Activated CD8-positive, alpha-beta memory T cell treated with anti-CD3 and anti-CD28 coated beads, Interleukin-2, amount 50 U/mL, for 48 hours (primary cell): ENCODE measurements at regions not wholly inside any gene's neighbourhood (a gene's known extent, or its start where the extent isn't known, plus 50 kb on each side); places are given as distances from the start of the nearest gene placed in this dataset.
"Not testable (repeated sequence)": the region's sequence is repeated elsewhere in the genome, so short reads cannot be mapped to it uniquely, and the experiment has no call there.

ENCODE experiments used
- DNase-seq: peaks from one replicate; pipeline ENCODE4 v3.0.0-alpha.2; 2020

DNA sequence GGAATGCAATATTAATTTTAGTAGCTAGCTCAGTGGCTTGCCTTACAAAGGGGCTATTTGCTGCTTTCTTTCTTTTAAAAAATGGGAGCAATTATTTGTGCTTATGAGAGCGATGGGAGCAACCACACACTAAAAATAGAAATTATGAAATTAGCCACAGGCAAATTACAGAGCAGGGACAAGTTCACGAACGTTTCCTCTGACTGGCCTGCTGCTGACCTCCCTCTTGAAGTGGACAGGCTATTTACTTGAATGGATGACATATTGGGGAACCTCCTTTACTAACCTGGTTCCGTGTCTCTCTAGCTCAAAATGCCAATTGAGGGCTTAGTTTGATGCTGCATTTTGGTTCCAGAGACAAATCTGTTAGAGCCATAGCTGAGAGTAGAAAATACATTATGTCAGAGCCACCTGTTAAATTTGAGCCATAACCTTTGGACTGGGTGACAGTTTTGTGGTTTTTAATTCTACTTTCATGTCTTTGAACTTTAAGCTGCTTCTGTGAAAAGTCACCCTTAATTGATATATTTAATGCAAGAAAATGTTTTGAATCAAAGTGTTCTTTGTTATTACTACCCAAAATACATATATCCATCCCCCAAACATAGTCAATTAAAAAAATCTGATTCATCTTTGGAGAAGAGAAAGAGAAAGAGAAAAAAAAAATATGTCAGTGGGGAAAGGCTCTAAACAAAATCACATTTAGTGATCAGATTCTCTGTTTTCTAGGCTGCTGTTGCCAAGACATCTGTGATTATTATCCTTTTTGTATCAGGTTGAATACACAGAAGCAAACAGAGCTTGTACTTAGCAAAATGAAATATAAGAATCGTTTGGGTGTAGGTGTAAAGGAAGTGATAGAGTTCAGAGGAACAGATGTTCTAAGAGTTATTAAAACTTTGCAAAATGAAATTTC lies 351.9 kb downstream of the ADGRL2 start:
- DNase-seq = no peak

DNA sequence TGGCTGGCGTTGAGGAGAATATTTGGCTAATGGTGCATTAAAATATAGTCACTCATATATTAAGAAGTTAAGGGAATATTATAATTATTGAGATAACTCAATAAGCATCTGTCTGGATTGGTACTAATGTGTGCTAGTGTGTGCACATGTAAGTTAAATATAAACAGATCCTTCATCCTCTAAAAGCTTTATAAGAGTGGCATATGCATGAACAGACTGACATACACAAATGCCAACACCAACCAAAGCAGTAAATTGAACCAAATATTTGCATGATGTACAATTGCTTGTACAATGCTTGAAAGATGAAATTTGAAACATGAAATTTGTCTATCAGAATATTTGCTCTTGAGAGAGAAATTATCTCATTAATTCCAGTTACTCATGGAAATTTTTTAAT lies 344.9 kb downstream of the ADGRL2 start:
- no peak for DNase-seq

DNA sequence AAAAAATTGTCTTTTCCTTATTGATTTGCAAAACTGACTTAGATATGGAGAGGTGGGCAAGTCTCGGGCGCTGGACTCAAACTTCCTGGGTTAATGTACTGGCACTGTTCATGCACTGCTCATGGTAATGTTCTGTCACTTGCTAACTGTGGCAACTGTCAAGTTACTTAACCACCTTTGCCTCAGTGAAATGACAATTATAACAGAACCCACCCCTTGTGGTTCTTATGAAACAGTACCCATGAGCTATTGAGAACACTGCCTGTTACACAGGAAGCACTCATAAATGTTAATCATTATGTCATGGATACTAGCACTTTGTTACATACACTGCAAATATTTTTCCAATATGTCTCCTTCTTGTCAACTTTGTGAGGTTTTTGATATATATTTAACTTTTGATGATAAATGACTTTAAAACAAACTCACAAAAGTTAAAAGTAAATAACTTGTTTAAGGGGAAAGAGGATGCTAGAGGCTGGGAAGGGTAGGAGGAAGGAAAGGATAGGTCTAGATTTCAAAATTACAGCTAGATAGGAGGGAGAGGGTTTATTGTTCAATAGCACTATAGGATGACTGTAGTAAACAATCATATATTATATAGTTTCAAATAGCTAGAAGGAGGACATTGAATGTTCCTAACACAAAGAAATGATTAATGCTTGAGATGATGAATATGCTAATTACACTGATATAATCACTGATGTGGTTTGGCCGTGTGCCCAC lies 342.5 kb downstream of the ADGRL2 start:
- no peak for DNase-seq

GRCh38 chr1:82141390-82141789 lies 340.7 kb downstream of the ADGRL2 start:
- no peak for DNase-seq

DNA sequence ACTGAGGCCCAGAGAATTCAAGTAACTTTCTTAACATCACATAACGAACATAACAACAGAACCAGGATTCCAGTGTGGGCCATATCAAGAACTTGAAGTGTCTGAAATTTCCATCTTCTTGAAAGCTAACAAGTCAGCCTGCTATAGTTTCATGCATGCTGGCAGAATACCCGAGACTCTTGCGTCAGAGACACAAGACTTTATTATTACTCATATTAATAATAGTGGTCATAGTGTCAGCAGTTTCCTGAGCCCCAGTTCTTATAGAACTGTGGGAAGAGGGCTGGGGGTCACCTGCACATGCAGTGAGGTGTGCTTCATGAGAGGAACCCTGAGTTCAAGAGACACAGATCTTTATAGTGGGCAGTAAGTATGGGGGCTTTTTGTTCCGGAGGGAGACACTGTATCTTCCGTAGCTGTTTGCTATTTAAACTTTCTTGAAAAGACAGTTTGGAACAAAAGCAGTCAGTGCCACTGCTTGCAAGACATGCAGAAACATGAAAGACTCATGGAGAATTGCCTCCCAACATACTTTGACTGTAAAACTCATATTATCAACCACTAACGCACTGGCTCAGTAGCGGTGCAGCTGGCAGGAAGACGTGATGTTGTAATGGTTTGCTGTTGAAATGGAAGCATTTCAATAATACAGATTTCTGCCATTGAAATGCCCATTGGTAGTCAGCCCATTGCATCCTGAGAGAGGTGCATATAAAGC lies 339.2 kb downstream of the ADGRL2 start:
- no peak for DNase-seq

DNA sequence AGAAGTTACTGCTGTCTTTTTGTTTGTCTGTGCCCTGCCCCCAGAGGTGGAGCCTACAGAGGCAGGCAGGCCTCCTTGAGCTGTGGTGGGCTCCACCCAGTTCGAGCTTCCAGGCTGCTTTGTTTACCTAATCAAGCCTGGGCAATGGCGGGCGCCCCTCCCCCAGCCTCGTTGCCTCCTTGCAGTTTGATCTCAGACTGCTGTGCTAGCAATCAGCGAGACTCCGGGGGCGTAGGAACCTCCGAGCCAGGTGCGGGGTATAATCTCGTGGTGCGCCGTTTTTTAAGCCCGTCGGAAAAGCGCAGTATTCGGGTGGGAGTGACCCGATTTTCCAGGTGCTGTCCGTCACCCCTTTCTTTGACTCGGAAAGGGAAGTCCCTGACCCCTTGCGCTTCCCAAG lies 335.6 kb downstream of the ADGRL2 start:
- not testable (repeated sequence) for DNase-seq

DNA sequence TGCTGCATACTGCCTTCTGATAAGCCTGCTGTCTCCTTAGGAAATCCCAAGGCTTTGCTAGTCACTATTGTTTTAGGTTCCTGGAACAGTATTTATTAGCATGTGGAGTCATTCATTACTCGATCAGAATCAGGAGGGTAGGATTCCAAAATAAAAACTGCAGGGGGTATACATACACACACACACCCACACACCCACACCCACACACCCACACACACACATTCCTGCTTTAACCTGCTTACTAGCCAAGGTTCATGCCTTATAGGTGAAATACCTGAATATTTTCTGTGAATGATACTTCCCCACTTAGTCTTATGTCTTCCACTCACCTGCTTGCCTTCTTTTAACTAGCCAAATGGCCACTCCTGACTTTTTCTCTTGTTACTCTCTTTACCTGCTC lies 325.1 kb downstream of the ADGRL2 start:
- no peak for DNase-seq

DNA sequence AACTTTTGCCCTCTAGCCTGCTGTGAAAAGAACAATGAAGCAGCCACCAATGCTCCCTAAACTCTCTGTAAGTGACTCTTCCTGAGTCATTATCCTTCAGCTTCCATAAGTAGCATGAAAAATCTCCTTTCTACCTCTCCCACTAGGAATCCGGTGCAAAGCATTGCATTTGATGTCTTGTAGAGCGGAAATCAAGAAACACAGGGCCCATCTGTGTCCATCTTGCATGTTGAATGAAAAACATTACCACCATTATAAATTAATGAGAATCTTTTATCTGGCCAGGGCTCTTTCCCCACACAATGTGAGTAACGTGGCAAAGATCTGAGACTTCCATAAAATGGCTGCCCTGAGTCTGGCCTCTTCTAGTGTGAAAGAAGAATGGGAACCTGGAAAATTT lies 324.4 kb downstream of the ADGRL2 start:
- DNase-seq = no peak

DNA sequence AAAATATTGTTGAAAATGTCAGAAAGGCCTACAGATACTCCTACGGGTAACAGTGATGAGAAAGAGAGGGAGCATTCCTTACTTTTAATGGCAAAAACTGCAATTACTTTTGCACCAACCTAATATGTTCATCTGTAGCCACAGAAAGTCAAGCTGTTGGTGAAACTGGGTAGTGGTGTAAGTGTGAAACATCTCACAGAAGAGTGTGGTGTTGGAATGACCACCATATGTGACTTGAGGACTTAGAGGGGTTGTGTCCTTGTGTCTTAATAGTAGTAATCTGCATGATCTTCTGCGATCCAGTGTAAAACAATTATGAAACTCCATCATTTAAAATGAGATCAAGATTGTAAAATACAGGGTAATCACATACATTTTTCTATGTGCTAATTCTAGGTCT lies 320.7 kb downstream of the ADGRL2 start:
- DNase-seq = no peak

DNA sequence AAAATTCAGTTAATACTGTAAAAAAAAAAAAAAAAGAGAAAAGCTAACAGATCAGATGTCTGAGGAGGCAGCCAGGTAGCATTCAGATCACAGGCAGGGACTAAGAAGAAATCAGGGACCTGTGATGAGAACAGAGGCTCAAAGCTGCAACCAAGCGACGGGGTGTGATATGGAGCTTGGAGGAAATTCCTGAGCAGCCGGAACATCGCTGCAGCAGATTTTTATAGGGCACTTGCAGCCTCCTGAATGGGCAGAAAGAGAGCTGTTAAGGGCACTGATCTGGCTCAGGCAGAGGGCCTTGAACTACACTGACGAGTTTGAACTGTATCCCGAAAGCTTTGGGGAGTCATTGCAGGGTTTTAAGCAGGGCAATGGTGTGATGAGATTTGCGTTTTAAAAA lies 315.4 kb downstream of the ADGRL2 start:
- no peak for DNase-seq

DNA sequence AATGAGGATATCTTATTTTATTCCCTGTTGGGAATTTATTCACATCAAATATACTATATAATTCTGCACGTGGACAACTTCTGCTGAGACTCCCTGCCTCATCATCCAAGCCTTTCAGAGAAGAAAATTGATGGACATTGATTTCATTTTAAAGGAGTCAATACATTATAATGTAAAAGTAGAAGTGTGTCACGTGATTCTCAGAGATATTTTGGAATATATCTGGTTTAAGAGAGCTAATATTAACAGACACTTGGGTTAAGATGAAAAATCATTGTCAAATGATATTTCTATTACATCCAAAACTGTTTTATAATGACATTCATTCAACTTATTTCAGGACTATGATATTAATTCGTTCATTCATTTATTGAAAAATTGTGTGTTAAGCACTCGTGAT lies 314.2 kb downstream of the ADGRL2 start:
- no peak for DNase-seq

- no peak for DNase-seq
Measured at GRCh38 chr1:82110366-82111254, 309.9 kb downstream of the ADGRL2 start.

DNA sequence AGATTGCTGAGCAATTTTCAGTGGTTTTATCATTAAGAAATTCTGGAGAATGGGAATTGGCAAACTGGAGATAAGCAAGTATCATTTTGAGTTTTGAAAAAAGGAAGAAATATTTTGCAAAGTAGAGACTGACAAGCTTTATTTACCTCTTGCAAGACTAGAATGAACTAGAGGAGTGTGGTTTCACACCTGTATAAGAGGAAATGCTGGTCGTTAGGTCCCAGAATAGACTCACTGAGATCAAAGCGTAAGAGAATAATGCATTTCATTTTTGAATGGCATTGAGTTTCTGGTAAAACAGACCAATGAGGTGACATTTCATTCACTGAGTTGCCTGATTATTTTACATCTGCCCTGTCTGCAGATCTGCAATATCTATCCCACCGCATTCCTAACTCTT lies 308.1 kb downstream of the ADGRL2 start:
- DNase-seq = no peak

- no peak for DNase-seq
Measured at GRCh38 chr1:82106672-82107071, 305.9 kb downstream of the ADGRL2 start.

DNA sequence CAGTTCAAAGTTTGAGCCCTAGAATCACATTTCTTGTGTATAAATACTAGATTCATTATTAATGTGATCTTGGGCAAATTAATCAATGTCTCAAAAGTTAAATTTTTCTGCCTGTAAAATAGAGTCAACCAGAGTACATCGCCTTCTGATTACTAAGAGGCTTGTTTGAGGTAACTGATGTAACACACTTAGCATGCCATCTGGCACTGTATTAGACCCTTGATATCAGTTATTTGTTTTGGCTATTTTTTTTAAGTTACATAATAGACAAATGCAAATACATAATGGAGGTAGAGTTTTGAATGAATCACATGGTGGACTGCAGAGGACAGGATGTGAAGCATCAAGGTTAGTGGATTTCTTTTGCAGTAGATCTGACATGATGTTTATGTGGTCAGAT lies 298.4 kb downstream of the ADGRL2 start:
- no peak for DNase-seq

GRCh38 chr1:82094136-82094535 lies 293.4 kb downstream of the ADGRL2 start:
- DNase-seq = no peak

DNA sequence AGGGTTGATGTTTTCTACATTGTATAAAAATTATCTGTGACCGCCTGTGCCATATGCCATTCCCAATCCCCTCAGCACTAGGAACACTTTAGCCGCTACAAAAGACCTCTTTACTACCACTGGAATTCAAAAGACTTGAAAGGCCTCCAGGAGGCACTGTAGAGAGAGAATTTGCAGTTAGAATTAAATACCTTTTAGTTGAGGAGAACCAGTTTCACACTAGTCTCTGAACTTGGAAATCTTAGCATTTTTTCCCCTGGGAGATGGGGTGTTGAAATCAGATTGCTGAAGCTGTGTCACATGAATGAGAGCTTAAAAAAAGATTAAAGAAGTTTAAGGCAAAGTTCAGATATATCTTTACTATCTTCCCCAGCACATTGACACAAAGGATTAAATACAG lies 291.0 kb downstream of the ADGRL2 start:
- no peak for DNase-seq

DNA sequence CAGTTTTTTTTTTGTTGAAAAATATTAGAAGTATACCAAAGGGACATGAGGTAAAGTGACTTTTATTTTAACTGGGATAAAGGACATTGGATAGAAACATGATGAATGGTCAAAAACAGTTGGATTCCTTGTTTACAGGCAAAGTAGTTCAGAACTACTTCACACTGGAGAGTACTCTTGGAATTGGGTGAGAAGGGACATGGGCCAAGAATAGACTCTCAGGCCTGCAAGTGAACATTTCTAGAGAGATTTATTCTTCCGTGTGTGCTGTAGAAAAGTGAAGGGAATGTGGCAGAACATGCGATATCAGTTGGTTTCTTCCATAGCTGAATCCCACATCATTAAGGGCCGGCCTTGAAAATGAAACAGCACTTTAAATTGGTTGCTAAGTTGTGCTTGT lies 290.5 kb downstream of the ADGRL2 start:
- no peak for DNase-seq

GRCh38 chr1:82090104-82090503 lies 289.4 kb downstream of the ADGRL2 start:
- DNase-seq = no peak

DNA sequence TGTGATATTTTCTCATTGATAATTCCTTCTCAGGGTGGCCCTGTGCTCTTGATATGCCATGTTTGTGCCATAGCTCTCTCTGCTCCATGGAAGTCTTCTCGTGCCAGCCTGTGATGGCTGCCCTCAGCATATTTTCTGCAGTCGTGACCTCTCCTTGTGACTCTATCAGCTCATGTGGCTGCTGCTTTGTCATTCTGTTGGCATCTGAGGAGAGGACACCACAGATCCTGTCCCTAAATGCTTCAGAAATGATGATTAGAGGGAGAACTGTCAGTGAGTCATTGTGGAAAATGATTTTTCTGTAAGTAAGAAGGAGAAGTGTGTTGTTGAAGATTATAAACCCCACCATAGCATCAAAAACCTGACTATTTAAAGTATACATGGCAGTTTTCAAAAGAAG lies 286.0 kb downstream of the ADGRL2 start:
- no peak for DNase-seq

- DNase-seq = no peak
Measured at GRCh38 chr1:82079607-82080006, 278.9 kb downstream of the ADGRL2 start.

DNA sequence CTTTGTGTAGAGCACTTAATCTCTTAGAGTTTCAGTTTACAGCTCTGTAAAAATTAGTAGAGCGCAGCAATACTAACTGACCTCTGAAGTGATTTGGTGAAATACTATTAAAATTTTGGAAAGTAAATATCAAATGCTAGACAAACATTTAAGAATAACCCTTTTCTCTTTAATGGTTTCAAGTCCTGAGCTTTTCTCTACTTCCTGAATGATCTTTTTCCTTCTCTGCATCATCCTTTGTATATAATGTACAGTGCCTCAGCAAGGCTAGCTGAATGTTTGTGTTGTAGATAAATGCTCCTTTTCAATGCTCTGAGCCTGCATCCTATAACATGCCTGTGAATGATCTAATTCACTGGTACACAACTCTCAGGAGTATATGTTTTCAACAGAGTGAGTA lies 272.9 kb downstream of the ADGRL2 start:
- DNase-seq = no peak

DNA sequence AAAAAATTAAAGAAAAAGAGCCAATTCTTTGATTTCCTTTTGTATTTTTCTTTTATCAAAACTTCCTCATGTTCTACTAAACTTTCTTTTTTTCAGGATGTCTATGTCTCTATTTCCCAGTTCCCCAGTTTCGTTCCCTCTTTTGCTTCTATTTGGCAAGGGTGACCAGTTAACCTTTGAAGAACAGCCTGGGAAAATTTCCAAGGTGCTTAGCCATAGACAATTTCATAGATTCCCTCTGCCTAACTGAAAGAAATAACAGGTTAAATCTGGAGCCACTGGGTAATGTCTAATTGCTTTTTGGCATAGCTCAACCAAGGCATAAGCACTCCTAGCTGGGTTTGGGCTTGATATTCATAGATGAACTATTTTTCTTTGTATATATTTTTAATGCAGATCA lies 272.3 kb downstream of the ADGRL2 start:
- DNase-seq = no peak
